NCI-H1105 treated with DMSO at 0.1 percent for 48 hours (cell line): ENCODE measurements at regions not wholly inside any gene's neighbourhood (a gene's known extent, or its start where the extent isn't known, plus 50 kb on each side); places are given as distances from the start of the nearest gene placed in this dataset.
A peak's percentile ranks its signal among the peaks of the same experiment; 100 is the strongest.
"Not testable (repeated sequence)": the region's sequence is repeated elsewhere in the genome, so short reads cannot be mapped to it uniquely, and the experiment has no call there.

Experiments used
- DNase-seq: peaks from one replicate; lab custom pipeline; 2025; lab: John Stamatoyannopoulos, UW

DNA sequence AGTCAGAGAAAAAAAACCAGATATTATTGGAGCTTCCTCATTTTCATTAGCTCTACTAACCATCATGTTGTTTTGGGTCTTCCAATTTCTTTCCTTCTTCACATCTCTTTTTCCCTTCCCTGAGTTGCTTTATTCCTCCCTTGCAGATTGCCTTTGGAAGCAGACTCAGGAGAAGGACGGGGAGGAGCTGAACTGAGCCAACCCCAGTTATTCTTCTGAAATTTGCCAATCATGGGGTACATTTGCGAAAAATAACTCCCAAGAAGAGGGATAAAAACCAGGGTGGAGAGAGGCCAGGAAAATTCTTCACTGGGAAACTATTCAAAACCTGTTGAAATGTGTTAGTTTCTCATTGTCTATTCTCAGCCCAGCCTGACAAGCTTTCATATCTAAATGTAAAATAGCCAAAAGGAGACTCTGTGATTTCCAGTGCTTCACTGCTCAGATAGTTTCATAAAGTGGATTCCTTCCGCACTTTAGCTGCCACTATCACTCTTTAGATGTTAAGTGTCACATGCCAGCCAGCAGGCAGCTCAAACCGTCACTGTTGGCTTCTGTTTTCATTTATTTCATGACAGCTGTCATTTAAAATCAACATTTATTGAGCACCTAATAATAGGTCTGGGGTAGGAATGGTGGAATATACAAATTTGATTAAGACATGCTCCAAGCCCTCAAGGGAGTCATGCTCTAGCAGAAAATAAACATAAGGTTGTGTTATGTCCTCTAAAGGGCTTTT is 204.5 kb downstream of the SREK1 start:
- DNase-seq = no peak

- DNase-seq = no peak
Measured at GRCh38 chr5:66351813-66352212, 207.7 kb downstream of the SREK1 start.

- no peak for DNase-seq
Measured at GRCh38 chr5:66353186-66353585, 209.1 kb downstream of the SREK1 start.

DNA sequence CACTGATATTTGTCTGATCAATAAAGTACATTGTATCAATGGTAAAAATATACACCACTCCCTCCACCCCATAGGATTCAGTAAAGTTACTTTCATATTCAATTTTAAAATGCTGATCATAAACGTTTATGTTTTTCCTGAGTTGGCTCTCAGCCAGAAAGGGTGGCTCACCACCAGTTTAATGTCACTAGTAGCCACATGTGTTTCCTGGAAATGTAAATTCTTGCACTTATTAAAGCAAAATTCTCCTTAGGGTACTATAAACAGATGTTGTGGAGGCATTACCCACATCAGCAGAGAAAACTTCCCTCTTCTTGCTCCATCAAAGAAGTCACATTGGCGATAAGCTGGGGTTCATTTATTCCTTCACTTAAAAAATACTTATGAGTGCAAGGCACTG is 210.3 kb downstream of the SREK1 start:
- DNase-seq = no peak

- DNase-seq = no peak
Measured at GRCh38 chr5:66356011-66356565, 212.0 kb downstream of the SREK1 start.

GRCh38 chr5:66358741-66359140 is 214.6 kb downstream of the SREK1 start:
- no peak for DNase-seq

DNA sequence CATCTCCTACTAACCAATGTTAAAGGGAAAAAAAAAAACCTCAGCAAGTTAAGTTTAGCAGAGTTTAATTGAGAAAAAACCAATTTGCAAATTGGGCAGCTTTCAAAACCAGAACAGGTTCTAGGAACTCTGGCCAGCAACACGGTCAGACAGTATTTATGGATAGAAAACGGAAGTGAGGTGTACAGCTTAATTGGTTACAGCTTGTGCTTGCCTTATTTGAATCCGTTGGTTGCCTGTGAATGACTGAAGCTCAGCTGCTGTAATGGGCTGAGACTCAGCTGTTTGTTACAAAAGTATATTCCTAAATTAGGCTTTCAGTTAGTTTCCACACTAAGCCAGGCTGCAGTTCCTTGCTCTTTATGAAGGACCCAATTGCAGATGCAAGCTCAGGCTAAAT is 217.0 kb downstream of the SREK1 start:
- DNase-seq = no peak

DNA sequence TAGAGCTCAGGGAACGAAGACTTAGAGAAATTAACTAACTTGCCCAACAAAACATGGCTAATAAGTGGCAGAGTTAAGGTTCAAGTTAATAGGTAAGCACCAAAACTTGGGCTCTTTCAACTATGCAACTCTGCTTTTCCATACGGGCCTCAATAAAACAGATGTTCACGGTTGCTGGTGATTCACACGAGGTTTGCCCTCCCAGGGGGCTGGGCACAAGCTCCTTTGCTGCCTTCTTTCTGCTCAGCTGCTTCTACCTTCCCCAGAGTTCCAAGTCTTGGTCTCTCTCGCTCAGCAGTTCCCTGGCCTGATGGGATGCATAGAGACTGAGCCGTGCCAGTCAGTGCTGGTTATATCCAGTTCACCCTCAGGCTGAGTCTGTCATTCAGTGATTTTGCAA is 217.9 kb downstream of the SREK1 start:
- no peak for DNase-seq

DNA sequence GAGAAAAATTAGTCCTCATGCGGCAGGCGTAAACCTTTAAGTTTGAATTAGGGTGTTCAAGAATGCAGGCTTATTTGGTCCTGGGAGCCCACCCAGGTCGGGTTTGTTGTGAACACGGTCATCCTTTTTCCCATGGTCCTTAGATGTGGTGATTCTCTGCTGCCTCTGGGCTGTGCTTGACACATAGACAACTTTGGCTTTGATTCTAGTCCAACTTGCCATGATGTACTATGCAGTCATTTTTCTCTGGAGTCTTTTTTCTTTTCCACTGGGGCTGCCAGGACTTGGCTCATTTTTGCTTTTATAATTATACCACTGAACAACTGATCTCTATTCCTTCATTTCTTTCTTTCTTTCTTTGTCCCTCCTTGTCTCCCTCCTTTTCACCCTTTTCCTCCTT is 218.6 kb downstream of the SREK1 start:
- no peak for DNase-seq

DNA sequence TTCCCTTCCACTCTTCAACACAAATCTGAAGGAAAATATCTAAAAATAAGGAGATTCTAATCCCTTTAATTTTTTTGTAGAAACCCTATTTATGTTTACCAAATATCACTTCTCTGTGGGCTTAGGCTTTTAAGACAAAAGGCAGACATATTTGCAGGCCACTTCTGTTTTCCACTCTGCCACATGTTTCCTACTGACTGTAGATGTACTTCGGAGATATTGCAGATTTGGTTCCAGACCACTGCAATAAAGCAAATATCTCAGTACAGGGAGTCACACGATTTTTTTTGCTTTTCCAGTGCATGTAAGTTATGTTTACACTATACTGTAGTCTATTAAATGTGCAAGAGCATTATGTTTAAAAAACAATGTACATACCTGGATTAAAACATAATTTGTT is 219.0 kb downstream of the SREK1 start:
- DNase-seq = no peak

- DNase-seq = no peak
Measured at GRCh38 chr5:66364186-66364585, 220.1 kb downstream of the SREK1 start.

DNA sequence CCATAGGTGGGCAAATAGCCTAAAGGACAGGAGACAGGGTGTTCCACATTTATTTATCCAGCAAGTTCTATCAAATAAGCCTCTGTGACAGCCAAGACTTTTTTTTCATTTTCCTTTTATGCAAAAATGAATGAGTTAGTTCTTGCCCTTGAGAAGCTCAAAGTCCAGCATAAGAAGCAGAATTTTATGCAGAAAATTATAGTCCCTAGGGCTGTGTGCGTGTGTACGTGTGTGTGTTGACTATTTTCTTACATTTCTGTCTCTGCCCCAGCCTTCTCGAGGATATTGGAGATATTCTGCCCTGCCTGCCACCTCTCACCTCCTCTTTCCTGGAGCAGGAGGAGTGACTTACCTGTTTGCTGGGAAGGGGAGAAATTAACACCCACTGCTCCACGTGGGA is 221.9 kb downstream of the SREK1 start:
- no peak for DNase-seq

GRCh38 chr5:66367814-66368541 is 223.9 kb downstream of the SREK1 start:
- DNase-seq = no peak

DNA sequence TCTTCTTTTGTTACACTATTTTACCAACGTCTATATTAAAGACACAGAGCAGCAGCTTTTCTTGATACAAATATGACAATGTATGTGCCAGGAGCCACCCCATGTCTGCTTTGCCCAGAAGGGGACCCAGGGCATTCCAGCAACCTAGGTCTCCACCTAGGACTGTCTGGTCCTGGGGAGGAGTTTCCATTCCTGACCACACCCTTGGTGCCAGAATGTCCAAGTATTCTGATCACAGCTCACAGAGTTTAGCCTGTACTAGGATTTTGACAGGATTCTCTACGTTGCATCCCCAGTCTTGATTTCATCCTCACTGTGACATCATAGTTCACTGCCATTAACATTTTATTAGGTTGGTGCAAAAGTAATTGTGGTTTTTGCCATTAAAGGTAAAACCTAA is 224.7 kb downstream of the SREK1 start:
- no peak for DNase-seq

- DNase-seq = no peak
Measured at GRCh38 chr5:66377747-66378146, 218.4 kb upstream of the MAST4 start.

GRCh38 chr5:66378407-66378806 is 217.8 kb upstream of the MAST4 start:
- no peak for DNase-seq

GRCh38 chr5:66382152-66382551 is 214.0 kb upstream of the MAST4 start:
- DNase-seq = no peak

DNA sequence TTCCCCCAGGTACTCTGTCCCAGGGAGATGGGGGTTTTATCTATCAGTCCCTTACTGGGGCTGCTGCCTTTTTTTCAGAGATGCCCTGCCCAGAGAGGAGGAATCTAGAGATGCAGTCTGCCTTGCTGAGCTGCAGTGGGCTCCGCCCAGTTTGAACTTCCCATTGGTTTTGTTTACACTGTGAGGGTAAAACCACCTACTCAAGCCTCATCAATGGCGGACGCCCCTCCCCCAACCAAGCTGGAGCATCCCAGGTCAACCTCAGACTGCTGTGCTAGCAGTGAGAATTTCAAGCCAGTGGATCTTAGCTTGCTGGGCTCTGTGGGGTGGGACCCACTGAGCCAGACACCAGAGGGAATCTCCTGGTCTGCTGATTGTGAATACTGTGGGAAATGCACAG is 191.0 kb upstream of the MAST4 start:
- DNase-seq = not testable (repeated sequence)

DNA sequence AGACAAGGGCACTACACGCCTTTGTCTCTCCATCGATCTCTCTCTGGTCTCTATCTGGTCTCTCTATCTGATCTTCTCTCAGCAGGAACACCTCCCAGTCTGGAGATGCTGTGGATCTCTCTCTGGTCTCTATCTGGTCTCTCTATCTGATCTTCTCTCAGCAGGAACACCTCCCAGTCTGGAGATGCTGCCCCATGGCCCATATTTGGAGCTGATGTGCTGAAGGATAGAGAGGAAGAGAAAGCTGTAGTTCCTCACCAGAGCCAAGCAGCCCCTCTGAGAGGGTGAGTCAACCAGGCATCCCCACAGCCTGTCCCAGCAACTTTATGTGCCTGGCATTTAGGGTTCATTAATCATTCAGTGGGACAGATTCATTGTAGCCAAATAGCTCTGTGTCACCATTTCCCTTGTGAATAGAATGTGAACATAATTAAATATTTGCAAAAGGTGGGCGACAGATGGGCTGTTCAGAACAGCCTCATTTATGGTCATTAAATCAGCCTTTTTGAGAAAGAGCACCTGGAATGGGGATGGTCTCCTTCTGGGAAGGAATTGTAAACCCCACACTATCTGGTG is 189.3 kb upstream of the MAST4 start:
- DNase-seq = peak; percentile 8

DNA sequence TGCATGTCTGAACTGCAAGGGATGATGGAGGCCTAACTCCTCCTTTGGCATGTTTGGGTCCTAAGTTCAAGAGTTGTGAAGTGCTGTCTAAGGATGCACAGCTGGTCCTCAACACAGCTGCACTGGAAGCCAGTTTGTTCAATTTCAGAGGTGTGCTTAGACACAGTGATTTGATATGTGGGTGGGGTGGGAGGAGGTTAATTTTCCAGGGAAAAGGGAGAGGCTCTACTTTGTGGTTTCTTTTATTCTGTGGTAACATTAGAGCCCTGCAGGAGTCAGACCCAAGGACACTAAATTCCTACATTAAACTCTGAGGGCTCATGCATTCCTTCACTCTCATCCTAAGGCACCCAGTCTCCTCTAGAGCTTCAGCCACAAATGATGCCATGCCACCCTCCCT is 188.4 kb upstream of the MAST4 start:
- no peak for DNase-seq

GRCh38 chr5:66408576-66408975 is 187.6 kb upstream of the MAST4 start:
- DNase-seq = no peak

DNA sequence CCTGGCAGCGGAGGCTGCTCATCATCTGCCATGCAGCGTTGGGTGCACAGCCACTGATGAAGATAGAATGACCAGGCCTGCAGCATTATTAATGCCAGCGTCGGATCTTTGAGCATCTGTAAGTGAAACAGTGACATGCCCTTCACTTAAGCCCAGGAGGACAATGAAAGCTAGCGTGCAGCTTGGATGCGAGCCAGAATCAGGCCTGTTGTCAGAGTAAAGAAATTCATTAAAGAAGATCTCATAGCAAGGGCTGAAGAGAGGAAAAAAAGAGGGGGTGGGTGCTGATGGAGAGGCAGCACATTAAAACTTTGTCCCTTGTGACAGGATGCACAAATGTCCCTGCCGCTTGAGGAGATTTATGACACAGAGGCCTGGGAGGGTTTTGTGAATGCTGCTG is 186.1 kb upstream of the MAST4 start:
- peak; percentile 13 for DNase-seq

GRCh38 chr5:66411701-66412100 is 184.5 kb upstream of the MAST4 start:
- DNase-seq = no peak
